SH-SY5Y (cell line): ENCODE measurements at regions not wholly inside any gene's neighbourhood (a gene's known extent, or its start where the extent isn't known, plus 50 kb on each side); places are given as distances from the start of the nearest gene placed in this dataset.

ENCODE experiments used
- GATA2 ChIP-seq: IDR thresholded peaks from 2 replicates; pipeline ENCODE4 v1.6.1; 2011; ENCODE audit warnings: mild to moderate bottlenecking, low read depth, low read length
- GATA3 ChIP-seq: IDR thresholded peaks from 2 replicates; pipeline ENCODE4 v1.6.1; 2011; ENCODE audit warnings: low read depth, mild to moderate bottlenecking, low read length, moderate library complexity

DNA sequence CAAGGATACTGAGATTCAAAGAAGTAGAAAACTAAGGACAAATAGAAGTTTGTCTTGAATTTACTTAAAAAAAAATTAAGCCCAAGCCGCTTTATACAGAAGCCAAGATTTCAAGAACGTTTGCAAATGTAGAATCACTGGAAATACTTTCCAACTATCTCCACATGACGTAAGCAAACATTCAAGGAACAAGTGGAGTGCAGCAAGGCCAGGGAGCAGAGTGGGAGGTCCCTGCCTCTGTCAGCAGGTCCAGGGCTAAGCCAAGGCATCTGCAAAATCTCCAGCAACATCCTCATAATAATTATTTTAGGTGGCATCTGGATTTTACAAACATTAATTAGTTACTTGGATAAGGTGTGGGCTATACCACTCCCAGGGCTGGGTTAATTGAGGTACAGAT lies 60.1 kb upstream of the AKIRIN2 start:
- TF ChIP-seq GATA2 (no peak), GATA3 (no peak)
